Caco-2 (cell line): ENCODE measurements at regions not wholly inside any gene's neighbourhood (a gene's known extent, or its start where the extent isn't known, plus 50 kb on each side); places are given as distances from the start of the nearest gene placed in this dataset.

Experiments
- BruUV-seq: library from RNA; stranded (reverse); fragments of 400-500 nt; replicated peaks from 2 replicates; lab custom pipeline; 2021; lab: Mats Ljungman, UMichigan
- CTCF ChIA-PET: fragments of 300-600 bp; sonication (Branson Sonifier 250); formaldehyde crosslinking; loops from one replicate; lab custom pipeline; 2022; ENCODE audit warnings: antibody characterized with exemption; lab: Charles Lee
- POLR2A ChIA-PET: fragments of 300-600 bp; sonication (Branson Sonifier 250); formaldehyde crosslinking; loops from one replicate; lab custom pipeline; 2022; ENCODE audit warnings: antibody characterized with exemption; lab: Charles Lee
- DNase-seq, 2 experiments: peaks; one replicate each; pipeline versions ENCODE4 v3.0.0 to v3.0.0-alpha.2; 2020 to 2022
- H3K27me3 ChIP-seq: replicated peaks from 2 replicates; pipeline ENCODE4 v1.6.0; 2011; ENCODE audit warnings: low read length; ENCODE audit not compliant: control insufficient read depth, insufficient read depth
- H3K36me3 ChIP-seq: 2 replicates; pipeline ENCODE4 v1.5.1; 2011; ENCODE audit warnings: low read length; ENCODE audit not compliant: control insufficient read depth, insufficient read depth
- H3K4me1 ChIP-seq: fragments of 250-450 bp; sonication (Bioruptor Pico); 2 replicates; pipeline ENCODE4 v1.5.1; 2020; ENCODE audit warnings: mild to moderate bottlenecking
- H3K4me3 ChIP-seq: 2 replicates; pipeline ENCODE4 v1.5.1; 2011; ENCODE audit warnings: low read depth, mild to moderate bottlenecking, control low read depth, low read length
- H3K9me3 ChIP-seq: fragments of 250-450 bp; sonication (Bioruptor Pico); 2 replicates; pipeline ENCODE4 v1.5.1; 2020; ENCODE audit warnings: mild to moderate bottlenecking, moderate library complexity
- H3K27ac Mint-ChIP-seq: one replicate; pipeline ENCODE4 v1.8.0; 2022; ENCODE audit warnings: mixed read lengths; ENCODE audit not compliant: unreplicated experiment
- H3K27me3 Mint-ChIP-seq: one replicate; pipeline ENCODE4 v1.8.0; 2022; ENCODE audit warnings: mixed read lengths; ENCODE audit not compliant: insufficient read depth, unreplicated experiment
- H3K36me3 Mint-ChIP-seq: one replicate; pipeline ENCODE4 v1.8.0; 2022; ENCODE audit warnings: mild to moderate bottlenecking, mixed read lengths; ENCODE audit not compliant: insufficient read depth, unreplicated experiment
- H3K4me1 Mint-ChIP-seq: one replicate; pipeline ENCODE4 v1.8.0; 2022; ENCODE audit warnings: low read depth, mixed read lengths; ENCODE audit not compliant: unreplicated experiment
- H3K4me3 Mint-ChIP-seq: one replicate; pipeline ENCODE4 v1.8.0; 2022; ENCODE audit warnings: mild to moderate bottlenecking, moderate library complexity, mixed read lengths; ENCODE audit not compliant: unreplicated experiment
- H3K9me3 Mint-ChIP-seq: one replicate; pipeline ENCODE4 v1.8.0; 2022; ENCODE audit warnings: mixed read lengths; ENCODE audit not compliant: unreplicated experiment
- CTCF ChIP-seq, 2 experiments: fragments of 200-600 bp in 1 of 2; IDR thresholded peaks; 1 replicate in 1 of 2; 2 replicates in 1 of 2; pipeline versions ENCODE4 v1.5.1 to v1.8.0; 2011 to 2022; ENCODE audit warnings: antibody characterized with exemption in 1 of 2, control low read depth in 1 of 2, inconsistent platforms in 1 of 2, low read depth in 1 of 2, low read length in 1 of 2, mild to moderate bottlenecking in 1 of 2, moderate library complexity in 1 of 2; ENCODE audit not compliant: insufficient read depth in 1 of 2, severe bottlenecking in 1 of 2, unreplicated experiment in 1 of 2
- intact Hi-C: fragments of 100-400 bp; cut with micrococcal nuclease; formaldehyde crosslinking; loops from one replicate; pipeline ENCODE4 v1.10.0; 2022; ENCODE audit not compliant: unreplicated experiment

- Mint-ChIP-seq H3K27me3 (no peaks in the 10 kb centered on the region), H3K9me3 (no peaks in the 10 kb centered on the region), H3K27ac (no peak overlapping the region), H3K36me3 (no peaks in the 10 kb centered on the region), H3K4me1 (no peaks in the 10 kb centered on the region), H3K4me3 (no peak overlapping the region)
- Histone ChIP-seq H3K4me1 (no peaks in the 10 kb centered on the region), H3K4me3 (no peak overlapping the region), H3K27me3 (no peaks in the 10 kb centered on the region), H3K36me3 (no peaks in the 10 kb centered on the region), H3K9me3 (no peaks in the 10 kb centered on the region)
- ChIA-PET CTCF (no interaction called here), POLR2A (no interaction called here)
- no peak for DNase-seq
- BruUV-seq: no TSS peak
- TF ChIP-seq CTCF (IDR thresholded peaks at IDR 0.05; ENCODE audit: insufficient read depth in 1 of 2, low read depth in 1 of 2, low read length in 1 of 2, severe bottlenecking in 1 of 2, unreplicated experiment in 1 of 2): no peak
- intact Hi-C loops: no loop called here
These were observed 148.5 kb upstream of the TSHZ3 start for GRCh38 chr19:31497709-31498108.

- intact Hi-C loops: no loop called here
- no TSS peak for BruUV-seq
- Mint-ChIP-seq H3K4me1 (no peaks in the 10 kb centered on the region), H3K27me3 (no peaks in the 10 kb centered on the region), H3K9me3 (no peaks in the 10 kb centered on the region), H3K4me3 (no peak overlapping the region), H3K27ac (no peak overlapping the region), H3K36me3 (no peaks in the 10 kb centered on the region)
- no peak for TF ChIP-seq CTCF (IDR thresholded peaks at IDR 0.05; ENCODE audit: insufficient read depth in 1 of 2, low read depth in 1 of 2, low read length in 1 of 2, severe bottlenecking in 1 of 2, unreplicated experiment in 1 of 2)
- Histone ChIP-seq H3K9me3 (no peaks in the 10 kb centered on the region), H3K4me3 (no peak overlapping the region), H3K36me3 (no peaks in the 10 kb centered on the region), H3K4me1 (no peaks in the 10 kb centered on the region), H3K27me3 (no peaks in the 10 kb centered on the region)
- POLR2A ChIA-PET: no interaction called here
- CTCF ChIA-PET: no interaction called here
- DNase-seq: no peak
These were observed 149.5 kb upstream of the TSHZ3 start for GRCh38 chr19:31498781-31499180.

DNA sequence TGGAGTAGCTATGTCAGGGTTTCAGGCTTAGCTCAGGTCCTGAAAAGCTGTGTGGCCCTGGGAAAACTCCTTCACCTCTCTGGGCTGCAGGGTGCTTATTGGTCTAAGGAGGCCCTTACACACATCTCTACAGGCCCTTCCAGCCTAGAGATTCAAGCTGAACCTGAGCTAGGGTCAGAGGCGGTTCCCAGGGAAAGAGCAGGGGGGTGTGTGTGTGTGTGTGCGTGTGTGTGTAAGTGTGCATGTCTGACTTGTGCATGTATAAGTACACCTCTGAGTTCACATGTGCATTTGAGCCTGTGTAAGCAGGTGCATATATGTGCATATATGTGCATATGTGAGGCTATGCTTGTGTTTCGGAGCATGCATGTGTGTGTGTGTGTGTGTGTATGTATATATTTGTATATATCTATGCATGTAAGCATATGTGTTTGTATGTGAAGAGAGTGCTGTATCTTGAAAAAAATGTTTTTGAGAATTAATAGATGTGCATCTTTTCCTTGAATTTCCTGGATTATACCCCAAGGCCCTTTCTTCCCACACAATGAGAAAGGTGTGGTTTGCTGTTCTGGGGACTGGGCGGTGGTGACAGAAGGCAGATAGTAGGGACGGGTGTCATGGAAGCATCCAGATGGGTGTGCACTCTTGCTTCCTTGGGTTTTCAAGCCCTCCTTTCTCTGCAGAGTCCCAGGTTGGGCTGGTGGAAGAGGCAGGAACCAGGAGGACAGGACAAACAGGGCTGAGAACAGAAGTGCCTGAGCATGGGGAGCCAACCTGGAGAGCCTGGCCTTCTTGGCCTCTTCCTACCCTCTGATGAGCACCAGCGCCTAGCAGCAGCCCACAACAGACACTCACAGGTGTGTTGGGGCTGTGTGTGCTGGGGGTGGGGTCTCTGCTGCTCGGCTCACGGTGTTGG, 150.3 kb upstream of the TSHZ3 start:
- Histone ChIP-seq H3K36me3 (no peaks in the 10 kb centered on the region), H3K4me1 (no peaks in the 10 kb centered on the region), H3K27me3 (no peaks in the 10 kb centered on the region), H3K4me3 (no peak overlapping the region), H3K9me3 (no peaks in the 10 kb centered on the region)
- no TSS peak for BruUV-seq
- ChIA-PET POLR2A (no interaction called here), CTCF (no interaction called here)
- H3K27me3 Mint-ChIP-seq: no peaks in the 10 kb centered on the region
- no peak for TF ChIP-seq CTCF (IDR thresholded peaks at IDR 0.05; ENCODE audit: insufficient read depth in 1 of 2, low read depth in 1 of 2, low read length in 1 of 2, severe bottlenecking in 1 of 2, unreplicated experiment in 1 of 2)
- H3K36me3 Mint-ChIP-seq: no peaks in the 10 kb centered on the region
- H3K9me3 Mint-ChIP-seq: no peaks in the 10 kb centered on the region
- H3K4me3 Mint-ChIP-seq: no peak overlapping the region
- no peak overlapping the region for H3K27ac Mint-ChIP-seq
- no peak for DNase-seq
- no peaks in the 10 kb centered on the region for H3K4me1 Mint-ChIP-seq
- intact Hi-C loops: no loop called here
